Astrocyte (in vitro differentiated cells and primary cell): ENCODE measurements at regions not wholly inside any gene's neighbourhood (a gene's known extent, or its start where the extent isn't known, plus 50 kb on each side); places are given as distances from the start of the nearest gene placed in this dataset.

Source experiments
- DNase-seq: peaks from one replicate; pipeline ENCODE4 v3.0.0-alpha.2; 2010; ENCODE audit warnings: low read depth
- FAIRE-seq: peaks from 2 replicates; lab custom pipeline; 2011; peaks lifted over from hg19 to GRCh38; lab: Jason Lieb, UNC
- H2AFZ ChIP-seq: 2 replicates; pipeline ENCODE4 v1.6.0; 2012; ENCODE audit warnings: low read depth, low read length, inconsistent platforms
- H3K27ac ChIP-seq: 2 replicates; pipeline ENCODE4 v1.5.1; 2011; ENCODE audit warnings: low read depth, low read length, inconsistent platforms
- H3K27me3 ChIP-seq: 2 replicates; pipeline ENCODE4 v1.6.0; 2011; ENCODE audit warnings: low read length, inconsistent platforms; ENCODE audit not compliant: insufficient read depth
- H3K36me3 ChIP-seq: 2 replicates; pipeline ENCODE4 v1.5.1; 2011; ENCODE audit warnings: low read length, inconsistent platforms; ENCODE audit not compliant: insufficient read depth
- H3K4me1 ChIP-seq: 2 replicates; pipeline ENCODE4 v1.5.1; 2011; ENCODE audit warnings: low read length, inconsistent platforms; ENCODE audit not compliant: insufficient read depth
- H3K4me2 ChIP-seq: 2 replicates; pipeline ENCODE4 v1.6.0; 2012; ENCODE audit warnings: low read length, inconsistent platforms
- H3K4me3 ChIP-seq: 2 replicates; pipeline ENCODE4 v1.5.1; 2011; ENCODE audit warnings: low read depth, mild to moderate bottlenecking, low read length, inconsistent platforms; ENCODE audit not compliant: insufficient read depth
- H3K79me2 ChIP-seq: 2 replicates; pipeline ENCODE4 v1.6.0; 2012; ENCODE audit warnings: mild to moderate bottlenecking, low read length, inconsistent platforms; ENCODE audit not compliant: insufficient read depth
- H3K9ac ChIP-seq: 2 replicates; pipeline ENCODE4 v1.6.0; 2012; ENCODE audit warnings: mild to moderate bottlenecking, low read length, inconsistent platforms
- H3K9me3 ChIP-seq: 2 replicates; pipeline ENCODE4 v1.5.1; 2012; ENCODE audit warnings: low read depth, mild to moderate bottlenecking, low read length, inconsistent platforms; ENCODE audit not compliant: insufficient read depth
- H4K20me1 ChIP-seq: 2 replicates; pipeline ENCODE4 v1.6.0; 2012; ENCODE audit warnings: low read length, inconsistent platforms; ENCODE audit not compliant: insufficient read depth
- H3K27ac Mint-ChIP-seq: one replicate; pipeline ENCODE4 v1.8.0; 2021; ENCODE audit warnings: mild to moderate bottlenecking, mixed read lengths; ENCODE audit not compliant: unreplicated experiment
- H3K27me3 Mint-ChIP-seq: one replicate; pipeline ENCODE4 v1.8.0; 2021; ENCODE audit warnings: low read depth, mixed read lengths; ENCODE audit not compliant: unreplicated experiment
- H3K36me3 Mint-ChIP-seq: one replicate; pipeline ENCODE4 v1.8.0; 2021; ENCODE audit warnings: low read depth, mixed read lengths; ENCODE audit not compliant: unreplicated experiment
- H3K4me1 Mint-ChIP-seq: one replicate; pipeline ENCODE4 v1.8.0; 2021; ENCODE audit warnings: low read depth, mixed read lengths; ENCODE audit not compliant: unreplicated experiment
- H3K4me3 Mint-ChIP-seq: one replicate; pipeline ENCODE4 v1.8.0; 2021; ENCODE audit warnings: mild to moderate bottlenecking, moderate library complexity, mixed read lengths; ENCODE audit not compliant: unreplicated experiment
- H3K9me3 Mint-ChIP-seq: one replicate; pipeline ENCODE4 v1.8.0; 2021; ENCODE audit warnings: mild to moderate bottlenecking, mixed read lengths; ENCODE audit not compliant: unreplicated experiment
- EZH2 ChIP-seq: IDR thresholded peaks from 2 replicates; pipeline ENCODE4 v1.6.1; 2012; ENCODE audit warnings: mild to moderate bottlenecking, low read length, inconsistent platforms; ENCODE audit not compliant: insufficient read depth
- TF ChIP-seq, protein P1 (sequence below): IDR thresholded peaks from 2 replicates; pipeline ENCODE4 v1.5.1; 2011; ENCODE audit warnings: low read depth, mild to moderate bottlenecking, inconsistent platforms, low read length, moderate library complexity; ENCODE audit not compliant: insufficient read depth

DNA sequence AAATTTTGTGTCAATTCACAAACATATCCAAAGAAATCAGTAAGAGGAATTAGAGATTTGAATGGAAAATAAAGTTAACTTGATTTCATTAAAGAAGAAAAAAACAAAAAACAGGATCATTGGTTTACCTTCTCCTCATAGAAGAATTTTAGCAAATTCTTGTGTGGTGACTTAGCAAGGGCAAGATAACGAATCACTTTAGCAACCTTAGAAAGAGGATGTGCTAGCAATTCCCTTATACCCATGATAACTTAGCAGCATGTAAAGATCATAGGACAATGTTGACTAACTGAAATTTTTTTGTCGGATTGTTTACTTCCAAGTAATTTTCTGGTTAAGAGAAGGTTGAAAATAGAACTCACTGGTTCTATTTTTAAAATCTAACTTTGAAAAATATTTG, 609.3 kb downstream of the GBE1 start:
- H3K36me3 Mint-ChIP-seq = no peaks in the 10 kb centered on the region

DNA sequence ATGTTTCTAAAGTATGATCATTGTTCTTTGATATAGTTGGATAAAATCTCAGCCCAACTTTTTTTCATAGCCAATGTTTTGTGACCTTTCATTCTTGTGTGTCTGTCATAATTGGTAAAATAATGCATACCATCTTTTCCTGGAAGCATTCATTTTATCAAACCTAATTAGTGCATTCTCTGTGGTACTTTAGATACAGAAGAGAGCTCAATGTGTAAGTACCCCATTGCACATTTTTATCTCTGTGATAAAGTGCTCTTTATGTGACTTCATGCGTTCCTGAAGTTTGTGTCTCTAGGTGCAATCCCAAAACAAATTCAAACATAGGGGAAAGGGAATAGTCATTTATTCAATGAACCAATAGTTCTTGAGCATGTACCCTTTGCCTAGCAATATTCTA, 628.5 kb downstream of the GBE1 start:
- Mint-ChIP-seq H3K9me3 (peaks cover under 1% of the 10 kb centered on the region), H3K4me1 (no peaks in the 10 kb centered on the region), H3K27me3 (no peaks in the 10 kb centered on the region), H3K4me3 (no peak overlapping the region), H3K36me3 (no peaks in the 10 kb centered on the region), H3K27ac (no peak overlapping the region)
- Histone ChIP-seq H3K9ac (no peak overlapping the region), H4K20me1 (no peaks in the 10 kb centered on the region), H3K4me1 (no peaks in the 10 kb centered on the region), H3K4me2 (no peak overlapping the region), H2AFZ (no peak overlapping the region), H3K27ac (no peak overlapping the region), H3K27me3 (no peaks in the 10 kb centered on the region), H3K9me3 (no peaks in the 10 kb centered on the region), H3K36me3 (no peaks in the 10 kb centered on the region), H3K79me2 (no peaks in the 10 kb centered on the region), H3K4me3 (no peak overlapping the region)
- no peak for DNase-seq
- no peak for FAIRE-seq
- TF ChIP-seq, protein P1, sequence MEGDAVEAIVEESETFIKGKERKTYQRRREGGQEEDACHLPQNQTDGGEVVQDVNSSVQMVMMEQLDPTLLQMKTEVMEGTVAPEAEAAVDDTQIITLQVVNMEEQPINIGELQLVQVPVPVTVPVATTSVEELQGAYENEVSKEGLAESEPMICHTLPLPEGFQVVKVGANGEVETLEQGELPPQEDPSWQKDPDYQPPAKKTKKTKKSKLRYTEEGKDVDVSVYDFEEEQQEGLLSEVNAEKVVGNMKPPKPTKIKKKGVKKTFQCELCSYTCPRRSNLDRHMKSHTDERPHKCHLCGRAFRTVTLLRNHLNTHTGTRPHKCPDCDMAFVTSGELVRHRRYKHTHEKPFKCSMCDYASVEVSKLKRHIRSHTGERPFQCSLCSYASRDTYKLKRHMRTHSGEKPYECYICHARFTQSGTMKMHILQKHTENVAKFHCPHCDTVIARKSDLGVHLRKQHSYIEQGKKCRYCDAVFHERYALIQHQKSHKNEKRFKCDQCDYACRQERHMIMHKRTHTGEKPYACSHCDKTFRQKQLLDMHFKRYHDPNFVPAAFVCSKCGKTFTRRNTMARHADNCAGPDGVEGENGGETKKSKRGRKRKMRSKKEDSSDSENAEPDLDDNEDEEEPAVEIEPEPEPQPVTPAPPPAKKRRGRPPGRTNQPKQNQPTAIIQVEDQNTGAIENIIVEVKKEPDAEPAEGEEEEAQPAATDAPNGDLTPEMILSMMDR = no peak
- TF ChIP-seq EZH2 = no peak

More for the DNA sequence above, 609.3 kb downstream of the GBE1 start:
- Histone ChIP-seq H3K27ac (no peak overlapping the region), H3K9me3 (no peaks in the 10 kb centered on the region), H3K36me3 (no peaks in the 10 kb centered on the region), H3K4me2 (no peak overlapping the region), H3K27me3 (no peaks in the 10 kb centered on the region), H3K4me1 (no peaks in the 10 kb centered on the region), H4K20me1 (no peaks in the 10 kb centered on the region), H3K79me2 (no peaks in the 10 kb centered on the region), H3K9ac (no peak overlapping the region), H3K4me3 (no peak overlapping the region), H2AFZ (no peak overlapping the region)
- H3K4me3 Mint-ChIP-seq = no peak overlapping the region
- H3K9me3 Mint-ChIP-seq = no peaks in the 10 kb centered on the region
- no peaks in the 10 kb centered on the region for H3K27me3 Mint-ChIP-seq
- TF ChIP-seq EZH2 = no peak
- TF ChIP-seq, protein P1 = no peak
- H3K27ac Mint-ChIP-seq = no peak overlapping the region
- no peak for FAIRE-seq
- peaks cover 3% of the 10 kb centered on the region for H3K4me1 Mint-ChIP-seq
- no peak for DNase-seq

DNA sequence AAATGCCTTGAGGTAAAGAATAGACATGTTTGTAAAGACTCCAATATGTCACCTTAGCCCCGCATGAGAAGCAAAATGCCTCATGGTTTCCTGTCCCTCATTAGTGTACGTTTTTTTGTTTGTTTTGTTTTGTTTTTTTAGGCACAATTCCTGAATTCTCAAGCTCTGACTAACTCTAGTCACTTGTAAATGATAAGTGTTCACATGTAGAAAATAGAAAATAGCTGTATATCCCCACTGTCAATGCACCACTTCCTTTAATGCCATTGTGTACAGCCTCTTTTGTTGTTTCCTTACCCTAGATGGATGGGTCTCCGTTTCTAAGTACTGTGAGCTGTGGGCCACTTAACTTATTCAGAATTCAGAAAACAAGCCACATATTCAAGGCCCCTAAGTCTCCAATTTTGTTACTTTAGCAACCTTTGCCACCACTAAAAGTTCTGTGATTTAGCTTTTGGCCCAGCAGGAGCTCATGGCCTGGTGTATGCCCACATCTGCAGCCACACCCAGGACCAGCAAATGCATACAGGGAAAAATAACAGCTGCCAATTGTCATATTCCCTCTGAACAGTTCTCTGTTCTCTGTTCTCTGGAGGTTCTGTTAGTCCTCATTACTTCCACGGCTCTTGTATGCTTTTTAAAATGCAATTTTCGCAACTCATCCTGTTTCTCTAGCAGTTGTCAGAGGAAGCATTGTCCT, 655.5 kb downstream of the GBE1 start:
- H3K9me3 Mint-ChIP-seq = no peaks in the 10 kb centered on the region
- DNase-seq = peak; percentile 31
- no peak overlapping the region for H3K27ac Mint-ChIP-seq
- no peaks in the 10 kb centered on the region for H3K27me3 Mint-ChIP-seq
- no peaks in the 10 kb centered on the region for H3K36me3 ChIP-seq
- H3K4me3 ChIP-seq = no peak overlapping the region
- peak overlapping the region; percentile 29 for H3K4me2 ChIP-seq
- H3K9ac ChIP-seq = no peak overlapping the region
- FAIRE-seq = no peak
- no peaks in the 10 kb centered on the region for H4K20me1 ChIP-seq
- TF ChIP-seq, protein P1 = no peak
- TF ChIP-seq EZH2 = no peak
- H3K9me3 ChIP-seq = no peaks in the 10 kb centered on the region
- H2AFZ ChIP-seq = no peak overlapping the region
- no peak overlapping the region for H3K27ac ChIP-seq
- H3K4me1 ChIP-seq = peaks cover 7% of the 10 kb centered on the region
- no peaks in the 10 kb centered on the region for H3K36me3 Mint-ChIP-seq
- no peaks in the 10 kb centered on the region for H3K27me3 ChIP-seq
- H3K79me2 ChIP-seq = no peaks in the 10 kb centered on the region
- peaks cover 12% of the 10 kb centered on the region for H3K4me1 Mint-ChIP-seq
- H3K4me3 Mint-ChIP-seq = no peak overlapping the region
